Retinal pigment epithelial cell (primary cell): ENCODE measurements at regions not wholly inside any gene's neighbourhood (a gene's known extent, or its start where the extent isn't known, plus 50 kb on each side); places are given as distances from the start of the nearest gene placed in this dataset.
A peak's percentile ranks its signal among the peaks of the same experiment; 100 is the strongest.

Source experiments
- DNase-seq: peaks from one replicate; pipeline ENCODE4 v3.0.0-alpha.2; 2010; ENCODE audit warnings: low read depth
- H3K4me3 ChIP-seq: 2 replicates; pipeline ENCODE4 v1.5.1; 2011; ENCODE audit warnings: mild to moderate bottlenecking, low read length, control low read depth, moderate library complexity
- CTCF ChIP-seq: conservative IDR thresholded peaks from 2 replicates; pipeline ENCODE4 v1.5.1; 2011; ENCODE audit warnings: low read depth, low read length, control low read depth, inconsistent platforms

GRCh38 chr5:161138751-161139455 lies 286.9 kb upstream of the ATP10B start:
- no peak for TF ChIP-seq CTCF
- DNase-seq: no peak
- H3K4me3 ChIP-seq: no peak overlapping the region

GRCh38 chr5:161134956-161135355 lies 282.9 kb upstream of the ATP10B start:
- DNase-seq: no peak
- TF ChIP-seq CTCF: no peak

GRCh38 chr5:161134083-161134482 lies 282.1 kb upstream of the ATP10B start:
- no peak for TF ChIP-seq CTCF
- no peak for DNase-seq
- H3K4me3 ChIP-seq: no peak overlapping the region

More at GRCh38 chr5:161134956-161135355, 282.9 kb upstream of the ATP10B start:
- no peak overlapping the region for H3K4me3 ChIP-seq

DNA sequence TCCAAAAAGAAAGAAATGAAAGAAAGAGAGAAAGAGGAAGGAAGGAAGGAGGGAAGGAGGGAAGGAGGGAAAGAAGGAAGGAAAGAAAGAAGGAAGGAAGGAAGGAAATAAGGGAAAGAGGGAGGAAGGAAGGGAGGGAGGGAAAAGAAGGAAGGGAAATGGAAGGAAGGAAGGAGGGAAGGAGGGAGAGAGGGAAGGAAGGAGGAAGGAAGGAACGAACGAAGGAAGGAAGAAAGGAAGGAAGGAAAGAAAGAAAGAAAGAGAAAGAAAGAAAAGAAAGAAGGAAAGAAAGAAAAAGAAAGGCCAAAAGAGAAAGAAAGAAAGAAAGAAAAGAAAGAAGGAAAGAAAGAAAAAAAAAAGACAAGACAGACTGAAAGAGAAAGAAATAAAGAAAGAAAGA lies 263.9 kb upstream of the ATP10B start:
- TF ChIP-seq CTCF: no peak
- no peak for DNase-seq

DNA sequence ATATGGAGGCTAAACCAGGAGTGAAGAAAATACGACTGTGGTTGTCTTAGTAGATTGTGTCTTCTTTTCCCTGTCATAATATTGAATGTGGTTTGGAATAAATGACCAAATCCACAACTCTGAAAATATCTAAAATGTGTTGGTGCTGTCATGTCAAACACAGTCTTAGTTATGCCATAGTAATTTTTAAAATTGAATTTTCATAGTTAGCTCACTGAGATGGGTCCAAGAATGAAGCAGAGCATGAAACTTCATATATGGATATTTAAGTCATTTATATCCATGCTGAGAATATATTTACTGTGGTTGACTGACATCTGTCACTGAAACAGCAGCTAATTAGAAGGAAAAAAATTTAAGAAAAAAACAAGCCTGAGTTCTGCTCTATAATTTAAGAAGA lies 260.4 kb upstream of the ATP10B start:
- no peak overlapping the region for H3K4me3 ChIP-seq
- DNase-seq: no peak
- TF ChIP-seq CTCF: no peak

More for the DNA sequence above, 263.9 kb upstream of the ATP10B start:
- no peak overlapping the region for H3K4me3 ChIP-seq

DNA sequence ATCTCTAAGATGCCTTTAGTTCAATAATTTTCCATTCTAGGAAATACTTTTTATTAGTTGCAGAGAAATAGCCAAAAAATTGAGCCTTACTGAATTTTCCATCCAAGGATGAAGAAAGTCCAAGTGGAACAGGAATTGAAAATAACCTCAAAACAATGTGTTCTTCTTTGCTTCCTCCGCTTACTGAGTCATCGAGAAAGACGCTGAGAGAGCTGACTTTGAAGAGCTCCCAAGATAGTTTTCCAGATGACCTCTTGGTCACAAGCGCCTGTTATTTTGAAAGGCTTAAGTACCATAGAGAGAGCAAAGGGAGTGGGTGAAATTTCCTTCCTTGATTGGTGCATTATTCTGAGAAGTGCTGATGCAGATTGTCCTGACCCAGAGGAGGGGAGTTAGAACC lies 253.5 kb upstream of the ATP10B start:
- no peak overlapping the region for H3K4me3 ChIP-seq
- DNase-seq: peak; percentile 16
- TF ChIP-seq CTCF: no peak

- H3K4me3 ChIP-seq: no peak overlapping the region
- TF ChIP-seq CTCF: no peak
- no peak for DNase-seq
These were observed 246.5 kb upstream of the ATP10B start for GRCh38 chr5:161098516-161098915.
